Activated T-cell treated with anti-CD3 and anti-CD28 coated beads, Interleukin-2, amount 50 U/mL, for 24 hours (primary cell): ENCODE measurements at regions not wholly inside any gene's neighbourhood (a gene's known extent, or its start where the extent isn't known, plus 50 kb on each side); places are given as distances from the start of the nearest gene placed in this dataset.

Experiments
- DNase-seq: peaks from one replicate; pipeline ENCODE4 v3.0.0-alpha.2; 2020
- H3K27ac Mint-ChIP-seq: 2 replicates; pipeline ENCODE4 v1.8.0; 2020; ENCODE audit warnings: mild to moderate bottlenecking, mixed read lengths
- H3K27me3 Mint-ChIP-seq: 2 replicates; pipeline ENCODE4 v1.8.0; 2020; ENCODE audit warnings: mixed read lengths
- H3K36me3 Mint-ChIP-seq: 2 replicates; pipeline ENCODE4 v1.8.0; 2020; ENCODE audit warnings: low read depth, mixed read lengths
- H3K4me1 Mint-ChIP-seq: 2 replicates; pipeline ENCODE4 v1.8.0; 2020; ENCODE audit warnings: low read depth, mixed read lengths
- H3K4me3 Mint-ChIP-seq: 2 replicates; pipeline ENCODE4 v1.8.0; 2020; ENCODE audit warnings: mild to moderate bottlenecking, moderate library complexity, mixed read lengths
- H3K9me3 Mint-ChIP-seq: 2 replicates; pipeline ENCODE4 v1.8.0; 2020; ENCODE audit warnings: mixed read lengths

DNA sequence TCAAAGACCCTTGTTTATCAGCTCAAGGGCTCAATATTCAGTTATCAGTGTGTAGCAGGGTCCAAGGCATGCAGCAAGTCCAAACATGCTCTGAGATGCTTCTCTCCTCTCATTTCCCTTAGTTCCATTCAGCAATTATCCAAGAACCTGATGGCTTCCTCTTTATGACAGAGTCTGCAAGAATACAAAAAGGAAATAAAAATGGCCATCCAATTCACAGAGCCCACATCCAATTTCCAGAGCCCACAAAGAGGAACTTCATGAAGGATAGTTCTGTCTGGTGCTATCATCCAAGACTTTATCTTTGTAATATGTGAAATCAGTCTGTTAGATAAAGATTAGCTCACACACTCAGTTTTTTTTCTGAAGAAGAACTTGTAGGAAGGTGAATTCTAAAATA lies 217.2 kb downstream of the LACC1 start:
- Mint-ChIP-seq H3K27ac (no peak overlapping the region), H3K9me3 (peaks cover 3% of the 10 kb centered on the region), H3K36me3 (no peaks in the 10 kb centered on the region), H3K27me3 (peaks cover 3% of the 10 kb centered on the region), H3K4me1 (peaks cover 5% of the 10 kb centered on the region), H3K4me3 (no peak overlapping the region)
- no peak for DNase-seq

DNA sequence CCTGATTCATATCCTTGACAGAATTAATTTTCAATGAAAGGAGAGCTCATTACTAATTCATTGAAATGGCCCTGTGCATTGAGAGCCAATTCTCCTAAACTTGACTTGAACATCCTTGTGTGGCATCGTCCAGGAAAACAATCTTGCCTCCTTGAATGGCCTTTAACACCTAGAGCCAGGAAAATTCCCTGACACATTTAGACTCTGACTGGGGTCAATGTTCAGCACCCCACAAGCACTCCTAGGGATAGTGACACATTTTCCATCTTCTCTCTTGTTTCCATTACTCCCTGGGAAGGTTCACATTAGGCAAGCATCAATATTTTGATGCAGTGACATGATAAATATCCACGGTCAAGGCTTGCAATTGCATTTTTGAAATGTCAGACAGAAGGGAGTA lies 218.9 kb downstream of the LACC1 start:
- peaks cover 6% of the 10 kb centered on the region for H3K9me3 Mint-ChIP-seq
- no peaks in the 10 kb centered on the region for H3K4me1 Mint-ChIP-seq
- H3K4me3 Mint-ChIP-seq = no peak overlapping the region
- no peak overlapping the region for H3K27ac Mint-ChIP-seq
- H3K27me3 Mint-ChIP-seq = peaks cover 3% of the 10 kb centered on the region
- DNase-seq = no peak
- no peaks in the 10 kb centered on the region for H3K36me3 Mint-ChIP-seq

DNA sequence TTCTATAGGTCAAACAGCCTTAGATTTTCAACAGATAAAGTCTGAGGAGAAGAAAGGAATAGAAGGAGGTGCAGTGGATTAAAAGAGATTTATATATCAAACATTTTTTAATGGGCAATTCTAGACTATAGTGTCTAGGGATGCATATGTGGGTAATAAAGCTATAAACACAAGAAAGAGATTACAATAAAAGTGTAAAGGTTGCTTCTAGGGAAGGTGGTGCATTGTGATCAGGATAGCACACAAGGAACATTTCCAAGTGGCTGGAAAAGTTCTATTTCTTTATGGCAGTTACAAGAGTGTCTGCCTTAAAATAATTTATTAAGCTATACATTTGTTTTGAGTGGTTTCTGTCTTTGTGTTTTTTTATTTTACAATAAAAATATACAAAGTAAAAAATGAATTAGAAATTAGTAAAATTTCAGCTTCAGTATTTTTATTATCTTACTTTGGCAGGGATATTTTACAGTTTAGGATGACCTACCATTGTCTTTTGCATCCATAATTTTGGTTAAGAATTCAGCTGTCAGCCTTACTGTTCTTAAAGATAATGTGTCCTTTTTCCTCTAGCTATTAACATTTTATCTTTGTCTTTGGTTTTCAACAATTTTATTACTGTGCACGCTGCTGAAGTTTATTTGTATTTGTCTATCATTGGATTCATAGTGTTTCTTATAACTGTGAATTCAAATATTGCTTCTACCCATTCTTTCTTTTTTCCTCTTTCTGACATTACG lies 221.8 kb downstream of the LACC1 start:
- H3K27ac Mint-ChIP-seq = no peak overlapping the region
- peaks cover 6% of the 10 kb centered on the region for H3K9me3 Mint-ChIP-seq
- no peaks in the 10 kb centered on the region for H3K36me3 Mint-ChIP-seq
- no peak for DNase-seq
- H3K4me3 Mint-ChIP-seq = no peak overlapping the region
- H3K27me3 Mint-ChIP-seq = peaks cover 6% of the 10 kb centered on the region
- no peaks in the 10 kb centered on the region for H3K4me1 Mint-ChIP-seq

DNA sequence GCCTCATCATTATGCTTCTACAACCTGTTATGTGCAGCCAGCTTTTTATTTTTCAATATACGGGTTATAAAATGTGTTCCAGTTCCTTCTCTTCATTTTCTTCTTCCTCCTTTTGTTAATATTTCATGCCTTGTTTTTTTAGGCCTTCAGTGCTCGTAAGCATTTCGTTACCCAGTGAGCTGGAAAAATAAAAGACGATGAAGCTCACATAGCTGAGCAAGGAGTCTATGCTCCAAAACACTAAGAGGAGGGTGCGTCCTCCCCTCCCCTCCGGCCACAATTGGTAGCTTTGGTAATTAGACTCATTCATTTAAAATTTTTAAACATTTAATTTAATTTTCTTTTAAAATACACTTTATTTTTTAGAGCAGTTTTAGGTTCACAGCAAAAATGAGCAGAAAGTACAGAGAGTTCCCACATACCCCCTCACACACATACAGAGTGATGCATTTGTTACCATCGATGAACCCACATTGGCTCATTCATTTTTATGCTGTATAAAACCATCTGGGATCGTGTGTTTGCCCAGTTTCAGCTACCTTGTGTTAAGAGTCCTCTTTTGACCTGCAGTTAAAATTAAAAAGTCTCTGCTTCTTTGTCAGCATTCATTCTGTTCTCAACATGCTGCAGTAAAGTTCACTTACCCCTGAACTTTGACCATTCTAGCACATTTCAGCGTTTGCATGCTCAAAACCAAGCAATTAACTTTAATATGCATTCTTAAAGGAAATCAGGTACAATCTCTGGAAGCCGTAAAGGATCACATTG lies 223.9 kb downstream of the LACC1 start:
- H3K36me3 Mint-ChIP-seq = no peaks in the 10 kb centered on the region
- peaks cover 6% of the 10 kb centered on the region for H3K27me3 Mint-ChIP-seq
- no peaks in the 10 kb centered on the region for H3K4me1 Mint-ChIP-seq
- H3K4me3 Mint-ChIP-seq = no peak overlapping the region
- no peak for DNase-seq
- H3K27ac Mint-ChIP-seq = no peak overlapping the region
- peaks cover 6% of the 10 kb centered on the region for H3K9me3 Mint-ChIP-seq

DNA sequence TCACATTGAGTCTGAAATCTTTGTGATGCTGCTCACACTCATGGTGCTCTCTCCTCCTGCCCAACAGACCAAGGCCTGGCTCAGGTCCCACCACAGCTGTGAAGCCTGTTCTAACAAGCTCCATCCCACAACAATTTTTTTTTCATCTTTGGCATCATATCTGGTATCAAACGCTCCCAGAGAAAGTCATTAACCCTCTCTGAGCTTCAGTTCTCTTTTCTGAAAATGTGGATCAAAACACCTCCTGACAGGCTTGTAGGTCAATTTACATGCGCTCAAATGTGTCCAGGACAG lies 224.4 kb downstream of the LACC1 start:
- no peaks in the 10 kb centered on the region for H3K36me3 Mint-ChIP-seq

DNA sequence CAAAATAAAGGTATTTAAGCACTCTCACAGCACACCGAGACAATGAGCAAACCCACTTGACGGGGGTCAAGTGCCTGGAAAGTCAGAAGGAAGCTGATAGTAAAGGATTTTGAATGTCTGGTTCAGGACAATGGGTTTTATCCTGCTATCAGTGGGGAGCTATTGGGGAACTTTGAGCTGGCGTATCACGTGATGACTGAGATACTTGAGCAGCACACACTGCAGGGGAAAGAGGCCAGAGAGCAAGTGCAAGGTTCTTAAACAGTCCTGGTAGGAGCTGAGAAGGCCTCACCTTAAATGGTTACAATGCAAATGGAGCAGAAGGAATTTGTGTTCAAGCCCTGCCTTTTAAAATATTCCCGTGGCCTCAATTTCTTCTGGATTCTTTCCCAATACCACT lies 225.3 kb downstream of the LACC1 start:
- no peaks in the 10 kb centered on the region for H3K4me1 Mint-ChIP-seq
- H3K36me3 Mint-ChIP-seq = no peaks in the 10 kb centered on the region
- no peak overlapping the region for H3K27ac Mint-ChIP-seq
- H3K9me3 Mint-ChIP-seq = peaks cover 6% of the 10 kb centered on the region
- H3K4me3 Mint-ChIP-seq = no peak overlapping the region
- DNase-seq = no peak
- H3K27me3 Mint-ChIP-seq = peaks cover 6% of the 10 kb centered on the region

More for the DNA sequence above, 224.4 kb downstream of the LACC1 start:
- Mint-ChIP-seq H3K9me3 (peaks cover 6% of the 10 kb centered on the region), H3K27me3 (peaks cover 6% of the 10 kb centered on the region), H3K4me1 (no peaks in the 10 kb centered on the region), H3K27ac (no peak overlapping the region), H3K4me3 (no peak overlapping the region)
- DNase-seq = no peak

DNA sequence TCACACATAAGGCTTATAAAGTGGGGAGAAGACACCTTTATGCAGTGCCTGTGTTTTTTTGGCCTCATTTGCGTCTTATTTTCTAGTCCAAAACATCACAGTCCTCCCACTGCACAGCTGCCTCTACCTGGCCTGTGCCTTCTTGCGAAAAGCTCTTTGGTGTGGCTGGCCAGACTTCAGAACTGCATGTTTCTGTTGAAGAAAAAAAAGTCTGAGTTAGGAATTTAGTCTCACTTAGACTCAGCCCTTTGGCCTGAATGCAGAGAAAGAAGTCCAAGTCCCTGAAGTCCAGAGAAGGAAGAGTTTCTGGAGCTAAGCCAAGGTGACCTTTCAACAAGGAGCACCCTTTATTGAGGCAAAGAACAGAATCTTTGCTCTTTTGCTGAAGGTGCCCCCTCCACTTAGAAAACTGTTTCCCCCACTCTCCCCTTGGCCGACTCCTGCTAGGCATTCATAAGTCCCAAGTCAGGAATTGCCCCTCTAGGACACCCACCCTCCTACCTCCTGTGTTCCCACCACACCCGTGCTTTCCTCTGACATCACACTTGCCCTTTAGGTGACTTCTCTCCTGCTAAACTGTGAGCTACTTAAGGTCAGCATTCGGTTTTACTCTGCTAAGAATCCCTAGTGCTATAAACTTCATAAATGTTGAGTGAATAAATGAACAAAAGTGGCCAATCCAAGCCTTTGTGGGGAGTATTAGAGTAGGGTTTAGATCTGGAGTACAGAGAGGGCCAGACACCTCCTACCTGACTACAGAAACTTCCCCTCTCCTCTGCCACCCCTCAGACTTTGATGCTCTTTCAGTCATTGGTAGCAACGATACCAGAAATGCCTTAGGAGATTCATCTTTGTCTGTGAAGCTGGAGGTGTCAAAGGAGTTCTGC lies 226.8 kb downstream of the LACC1 start:
- Mint-ChIP-seq H3K27ac (no peak overlapping the region), H3K36me3 (no peaks in the 10 kb centered on the region), H3K9me3 (peaks cover 6% of the 10 kb centered on the region), H3K27me3 (peaks cover 6% of the 10 kb centered on the region), H3K4me3 (no peak overlapping the region), H3K4me1 (no peaks in the 10 kb centered on the region)
- DNase-seq = no peak

DNA sequence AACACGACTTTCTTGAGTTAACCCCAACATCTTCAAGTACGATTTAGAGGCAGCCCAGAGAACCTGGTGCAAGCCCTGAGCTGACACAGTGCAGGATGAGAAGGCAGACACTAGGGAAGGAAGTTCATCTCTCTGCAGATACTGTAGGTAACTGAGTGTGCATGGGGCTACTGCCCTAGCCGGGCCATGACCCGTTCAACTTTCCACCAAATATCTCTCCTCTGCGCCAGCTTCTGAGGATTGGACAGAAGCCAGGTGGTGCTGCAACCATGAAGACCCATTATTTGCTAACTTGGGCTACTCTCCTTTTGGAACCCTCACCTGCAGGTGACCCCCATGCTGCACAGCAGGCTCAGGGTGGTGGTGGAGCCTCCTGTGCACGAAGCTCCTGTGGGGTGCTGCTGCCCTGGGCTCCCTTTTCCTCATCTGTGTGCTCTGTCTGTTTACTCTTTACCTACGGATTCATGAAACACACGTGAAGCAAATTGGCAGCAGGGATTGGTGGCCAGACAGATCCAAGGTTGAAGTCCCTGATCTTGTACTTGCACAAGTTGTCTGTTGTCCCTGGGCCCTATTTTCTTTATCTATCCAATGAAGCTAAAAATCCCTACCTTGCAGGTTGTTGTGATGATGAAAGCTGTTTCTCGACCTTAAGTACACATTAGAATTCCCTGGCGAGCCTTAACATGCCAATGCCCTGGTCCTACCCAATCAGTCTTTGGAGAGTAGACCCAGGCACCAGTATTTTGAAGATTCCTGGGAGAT lies 227.8 kb downstream of the LACC1 start:
- H3K27ac Mint-ChIP-seq = no peak overlapping the region
- H3K4me3 Mint-ChIP-seq = no peak overlapping the region
- no peak for DNase-seq
- peaks cover 2% of the 10 kb centered on the region for H3K9me3 Mint-ChIP-seq
- peaks cover 1% of the 10 kb centered on the region for H3K4me1 Mint-ChIP-seq
- H3K36me3 Mint-ChIP-seq = no peaks in the 10 kb centered on the region
- peaks cover 6% of the 10 kb centered on the region for H3K27me3 Mint-ChIP-seq

DNA sequence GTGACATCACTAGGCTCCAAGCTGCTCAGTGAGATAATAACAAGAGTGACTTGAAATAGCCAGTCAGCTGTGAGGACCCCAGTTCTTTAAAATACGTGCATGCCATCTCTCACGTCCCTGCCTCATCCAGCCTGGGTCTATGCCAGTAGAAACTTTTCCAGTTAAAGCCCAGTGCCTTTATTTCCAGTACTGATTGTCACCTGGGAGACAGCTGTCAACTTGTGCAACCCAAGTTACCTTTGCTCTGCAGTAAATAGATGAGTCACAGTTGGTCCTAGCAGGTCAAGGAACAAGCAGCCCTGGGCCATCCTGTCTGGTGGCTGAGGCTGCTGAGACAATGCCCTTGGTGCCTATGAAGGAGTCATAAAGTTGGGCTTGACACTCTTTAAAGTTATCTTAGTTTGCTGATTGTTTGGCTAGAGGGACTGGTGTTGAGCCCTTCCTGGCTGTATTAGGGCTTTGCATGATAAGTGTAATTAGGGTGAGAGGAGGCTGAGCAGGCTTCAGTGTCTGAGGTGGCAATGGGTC lies 228.7 kb downstream of the LACC1 start:
- Mint-ChIP-seq H3K27ac (no peak overlapping the region), H3K4me3 (no peak overlapping the region), H3K27me3 (peaks cover 6% of the 10 kb centered on the region), H3K36me3 (no peaks in the 10 kb centered on the region), H3K9me3 (no peaks in the 10 kb centered on the region), H3K4me1 (peaks cover 6% of the 10 kb centered on the region)
- DNase-seq = no peak

DNA sequence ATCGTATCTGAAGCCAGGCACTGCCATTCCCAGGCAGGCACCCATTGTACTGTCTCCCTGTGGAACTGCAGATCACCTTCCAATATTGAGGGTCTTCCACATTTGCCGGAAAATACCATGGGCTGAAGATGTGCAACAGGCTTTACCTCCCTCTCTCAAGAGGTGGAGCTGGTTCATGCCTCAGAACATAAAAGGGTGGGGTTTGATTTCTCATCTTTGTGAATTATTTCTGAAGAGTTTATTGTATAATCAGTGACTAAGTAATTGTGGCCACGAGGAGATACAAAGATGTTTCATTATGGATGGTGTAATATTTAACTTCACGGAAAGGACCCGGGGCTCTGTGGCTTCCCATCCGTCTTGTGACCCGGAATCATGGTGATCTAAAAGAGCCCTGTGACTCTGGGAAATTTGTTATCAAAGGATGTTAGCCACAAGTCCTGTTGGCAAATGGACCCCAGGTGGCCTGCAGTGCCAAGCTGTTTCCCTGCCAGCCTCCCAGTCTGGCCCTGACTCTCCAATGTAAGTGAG lies 230.5 kb downstream of the LACC1 start:
- H3K27me3 Mint-ChIP-seq = no peaks in the 10 kb centered on the region
- H3K4me3 Mint-ChIP-seq = no peak overlapping the region
- H3K4me1 Mint-ChIP-seq = peaks cover 6% of the 10 kb centered on the region
- H3K27ac Mint-ChIP-seq = no peak overlapping the region
- no peak for DNase-seq
- H3K36me3 Mint-ChIP-seq = no peaks in the 10 kb centered on the region
- no peaks in the 10 kb centered on the region for H3K9me3 Mint-ChIP-seq

DNA sequence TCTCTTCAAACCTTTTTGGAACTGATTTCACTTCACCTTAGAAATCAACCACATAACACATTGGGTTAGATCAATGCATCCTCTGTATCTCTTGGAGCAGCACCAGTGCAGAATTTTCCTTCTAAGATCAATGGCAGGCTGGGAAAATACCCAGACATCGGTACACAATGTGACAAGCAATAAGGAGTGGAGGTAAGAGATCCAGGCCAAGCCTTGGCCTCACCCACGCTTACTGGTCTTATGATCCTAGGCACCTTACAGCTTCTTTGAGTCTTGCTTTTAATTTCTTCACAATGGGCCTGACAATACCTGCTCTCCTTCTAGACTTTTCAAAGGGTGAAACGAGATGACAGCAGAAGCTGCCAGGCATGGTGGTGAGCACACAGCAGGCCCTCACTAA lies 232.0 kb downstream of the LACC1 start:
- no peaks in the 10 kb centered on the region for H3K9me3 Mint-ChIP-seq
- H3K4me1 Mint-ChIP-seq = peaks cover 8% of the 10 kb centered on the region
- H3K27ac Mint-ChIP-seq = no peak overlapping the region
- no peaks in the 10 kb centered on the region for H3K27me3 Mint-ChIP-seq
- no peak overlapping the region for H3K4me3 Mint-ChIP-seq
- no peaks in the 10 kb centered on the region for H3K36me3 Mint-ChIP-seq
- no peak for DNase-seq

DNA sequence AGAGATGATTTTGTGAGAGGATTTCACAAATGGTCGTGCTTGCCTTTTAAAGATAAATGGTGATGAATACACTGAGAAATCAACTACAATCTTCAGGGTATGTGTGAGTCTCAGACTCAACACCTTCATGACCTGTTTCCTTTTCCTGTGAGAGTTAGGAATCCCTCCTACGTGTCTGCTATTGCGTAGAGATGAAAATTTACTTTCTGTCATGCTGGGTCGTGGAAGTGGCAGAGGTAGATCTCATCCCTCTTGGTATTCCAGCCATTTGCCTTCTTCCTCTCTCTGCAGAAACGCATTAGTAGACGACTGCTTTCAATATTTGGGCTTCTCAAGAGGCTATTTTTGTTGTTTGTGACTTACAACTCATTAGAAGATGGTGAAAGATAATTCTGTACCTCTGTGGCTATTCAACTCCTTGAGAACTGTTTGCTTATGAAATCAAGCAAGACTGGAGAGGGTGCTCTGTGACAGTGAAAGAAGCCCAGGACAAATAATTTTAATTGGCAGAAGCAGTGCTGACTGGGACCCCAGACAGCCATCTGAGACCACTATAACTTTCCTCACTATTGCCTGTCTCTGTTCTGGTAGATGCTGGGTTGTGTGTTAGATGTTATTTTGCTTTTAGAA lies 233.1 kb downstream of the LACC1 start:
- H3K27ac Mint-ChIP-seq = no peak overlapping the region
- no peak overlapping the region for H3K4me3 Mint-ChIP-seq
- H3K27me3 Mint-ChIP-seq = no peaks in the 10 kb centered on the region
- no peak for DNase-seq
- H3K36me3 Mint-ChIP-seq = no peaks in the 10 kb centered on the region
- H3K9me3 Mint-ChIP-seq = no peaks in the 10 kb centered on the region
- peaks cover 17% of the 10 kb centered on the region for H3K4me1 Mint-ChIP-seq

DNA sequence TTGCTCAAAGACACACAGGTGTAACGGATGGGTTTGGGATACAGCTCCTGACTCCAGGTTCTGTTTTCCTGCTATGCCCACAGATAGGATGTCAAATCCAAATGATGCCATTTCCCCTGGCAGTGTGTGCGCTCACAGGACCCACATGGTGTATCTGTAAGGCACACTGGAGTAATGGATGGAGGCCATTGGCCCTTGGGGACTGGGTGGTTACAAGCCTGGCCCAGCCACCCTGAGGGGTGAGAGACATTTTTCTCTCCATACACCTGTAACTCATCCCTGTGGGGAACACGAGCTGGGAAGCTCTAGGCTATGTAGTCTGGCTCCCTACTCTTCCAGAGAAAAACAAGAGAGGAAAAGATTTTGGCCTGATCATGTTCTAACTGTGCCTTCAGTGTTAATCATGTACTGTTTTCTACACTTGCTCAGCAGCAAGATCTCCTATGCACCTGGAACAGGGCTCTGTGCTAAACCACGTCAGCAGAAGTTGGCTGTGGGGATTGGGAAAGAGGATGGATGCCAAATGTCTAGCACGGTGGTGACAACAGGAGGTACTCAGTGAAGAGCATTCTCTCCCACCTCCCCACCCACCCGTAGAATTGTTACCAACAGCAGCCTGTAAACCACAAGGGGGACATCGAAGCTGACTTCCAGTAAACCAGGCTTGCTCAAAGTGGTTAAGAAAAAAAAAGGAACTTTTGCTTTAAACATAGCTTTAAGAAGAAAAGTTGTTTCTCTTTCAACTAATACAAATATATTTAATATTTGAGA lies 237.0 kb downstream of the LACC1 start:
- H3K36me3 Mint-ChIP-seq = no peaks in the 10 kb centered on the region
- H3K4me1 Mint-ChIP-seq = peaks cover 17% of the 10 kb centered on the region
- no peak overlapping the region for H3K27ac Mint-ChIP-seq
- no peak for DNase-seq
- H3K27me3 Mint-ChIP-seq = no peaks in the 10 kb centered on the region
- no peaks in the 10 kb centered on the region for H3K9me3 Mint-ChIP-seq
- H3K4me3 Mint-ChIP-seq = no peak overlapping the region
